HCT116 (cell line): ENCODE measurements at regions not wholly inside any gene's neighbourhood (a gene's known extent, or its start where the extent isn't known, plus 50 kb on each side); places are given as distances from the start of the nearest gene placed in this dataset.

Experiments
- ATAC-seq: fragments of 200-7000 bp; cut with Tn5 transposase; 2 replicates; pipeline ENCODE4 v1.9.1; 2020; ENCODE audit warnings: mild to moderate bottlenecking, moderate library complexity
- BruUV-seq: library from RNA; stranded (reverse); fragments of 400-500 nt; replicated peaks from 2 replicates; lab custom pipeline; 2021; lab: Mats Ljungman, UMichigan
- CTCF ChIA-PET: fragments of 300-600 bp; sonication (Branson Sonifier 250); formaldehyde crosslinking; loops from one replicate; lab custom pipeline; 2021; ENCODE audit warnings: antibody characterized with exemption; lab: Charles Lee
- POLR2A ChIA-PET: fragments of 300-600, 350-600 bp; sonication (Branson Sonifier 250); formaldehyde crosslinking; loops from one replicate; lab custom pipeline; 2021; ENCODE audit warnings: antibody characterized with exemption; lab: Charles Lee
- RAD21 ChIA-PET, 2 experiments: fragments of 300-600 bp; sonication (Branson Sonifier 250); formaldehyde crosslinking; loops; one replicate each; lab custom pipeline; 2023; ENCODE audit warnings: low total read pairs in 2 of 2; ENCODE audit not compliant: uncharacterized antibody in 2 of 2, unreplicated experiment in 2 of 2, low non-redundant PET in 1 of 2; lab: Charles Lee
- DNase-seq: peaks from one replicate; pipeline ENCODE4 v3.0.0-alpha.2; 2010; ENCODE audit warnings: low read depth, low spot score
- H2AFZ ChIP-seq: fragments of 200-600 bp; shearing (Covaris generic), sonication (generic); 2 replicates; pipeline ENCODE4 v1.6.1; 2017; ENCODE audit warnings: low read depth, mixed run types, mixed read lengths, antibody characterized with exemption, low read length; ENCODE audit not compliant: poor library complexity, severe bottlenecking
- H3K27ac ChIP-seq: 2 replicates; pipeline ENCODE4 v1.5.1; 2012; ENCODE audit warnings: low read depth, low read length
- H3K27me3 ChIP-seq: fragments of 200-600 bp; sonication (generic); 2 replicates; pipeline ENCODE4 v1.6.1; 2016; ENCODE audit warnings: mixed run types, low read length, mixed read lengths; ENCODE audit not compliant: insufficient read depth
- H3K36me3 ChIP-seq, 2 experiments: fragments of 200-500 bp in 1 of 2; fragments of 200-600 bp in 1 of 2; sonication (Bioruptor generic) in 1 of 2; sonication (generic) in 1 of 2; 2 replicates each; pipeline versions ENCODE4 v1.5.1 to v1.6.1; 2014 to 2016; ENCODE audit warnings: low read length in 2 of 2, inconsistent platforms in 1 of 2, mixed read lengths in 1 of 2, mixed run types in 1 of 2; ENCODE audit not compliant: insufficient read depth in 2 of 2, control insufficient read depth in 1 of 2
- H3K4me1 ChIP-seq, 2 experiments: fragments of 200-600 bp in 1 of 2; sonication (generic) in 1 of 2; 2 replicates each; pipeline versions ENCODE4 v1.5.1 to v1.6.1; 2012 to 2017; ENCODE audit warnings: low read length in 2 of 2, inconsistent platforms in 1 of 2, mild to moderate bottlenecking in 1 of 2, mixed read lengths in 1 of 2, mixed run types in 1 of 2, moderate library complexity in 1 of 2; ENCODE audit not compliant: insufficient read depth in 2 of 2, control insufficient read depth in 1 of 2
- H3K4me2 ChIP-seq: fragments of 200-600 bp; sonication (generic); 2 replicates; pipeline ENCODE4 v1.6.1; 2017; ENCODE audit warnings: mixed run types, low read length, mixed read lengths
- H3K4me3 ChIP-seq, 2 experiments: fragments of 200-600 bp in 1 of 2; sonication (generic) in 1 of 2; replicated peaks in 1 of 2; 2 replicates each; pipeline ENCODE4 v1.5.1; 2011 to 2016; ENCODE audit warnings: low read length in 2 of 2, control low read depth in 1 of 2, low read depth in 1 of 2, mild to moderate bottlenecking in 1 of 2, mixed read lengths in 1 of 2, mixed run types in 1 of 2
- H3K79me2 ChIP-seq: fragments of 200-600 bp; sonication (generic); 2 replicates; pipeline ENCODE4 v1.6.1; 2017; ENCODE audit warnings: mild to moderate bottlenecking, mixed run types, low read length, moderate library complexity, mixed read lengths; ENCODE audit not compliant: insufficient read depth
- H3K9ac ChIP-seq: fragments of 200-600 bp; sonication (generic); 2 replicates; pipeline ENCODE4 v1.6.1; 2016; ENCODE audit warnings: low read length, mixed read lengths
- H3K9me2 ChIP-seq: fragments of 200-600 bp; sonication (generic), shearing (Covaris generic); 2 replicates; pipeline ENCODE4 v1.6.1; 2017; ENCODE audit warnings: mixed run types, mild to moderate bottlenecking, moderate library complexity; ENCODE audit not compliant: insufficient read depth
- H3K9me3 ChIP-seq, 2 experiments: fragments of 200-500 bp in 1 of 2; fragments of 200-600 bp in 1 of 2; sonication (Bioruptor generic) in 1 of 2; sonication (generic) in 1 of 2; 2 replicates each; pipeline ENCODE4 v1.6.1; 2014 to 2017; ENCODE audit warnings: low read length in 2 of 2, mixed read lengths in 2 of 2, inconsistent platforms in 1 of 2, low read depth in 1 of 2, mild to moderate bottlenecking in 1 of 2, mixed run types in 1 of 2, moderate library complexity in 1 of 2; ENCODE audit not compliant: control insufficient read depth in 1 of 2, insufficient read depth in 1 of 2
- H4K20me1 ChIP-seq: fragments of 200-600 bp; sonication (generic), shearing (Covaris generic); 2 replicates; pipeline ENCODE4 v1.6.1; 2017; ENCODE audit warnings: mixed run types, mild to moderate bottlenecking, moderate library complexity; ENCODE audit not compliant: insufficient read depth
- CBX3 ChIP-seq: IDR thresholded peaks from 2 replicates; pipeline ENCODE4 v1.6.1; 2012; ENCODE audit warnings: low read depth
- CEBPB ChIP-seq: IDR thresholded peaks from 2 replicates; pipeline ENCODE4 v1.6.1; 2012; ENCODE audit warnings: low read depth
- EGR1 ChIP-seq: IDR thresholded peaks from 2 replicates; pipeline ENCODE4 v1.6.1; 2012; ENCODE audit warnings: low read depth
- ELF1 ChIP-seq: IDR thresholded peaks from 2 replicates; pipeline ENCODE4 v1.6.1; 2012; ENCODE audit warnings: low read depth, borderline replicate concordance
- EZH2 ChIP-seq: fragments of 200-600 bp; sonication (generic); IDR thresholded peaks from 2 replicates; pipeline ENCODE4 v1.6.1; 2017; ENCODE audit warnings: antibody characterized with exemption, mixed run types
- EZH2phosphoT487 ChIP-seq: fragments of 200-600 bp; IDR thresholded peaks from 2 replicates; pipeline ENCODE4 v1.6.1; 2018; ENCODE audit warnings: antibody characterized with exemption, borderline replicate concordance
- FOSL1 ChIP-seq: IDR thresholded peaks from 2 replicates; pipeline ENCODE4 v1.6.1; 2012; ENCODE audit warnings: low read depth
- POLR2A ChIP-seq: IDR thresholded peaks from 2 replicates; pipeline ENCODE4 v1.7.0; 2011; ENCODE audit warnings: borderline replicate concordance; ENCODE audit not compliant: insufficient read depth, insufficient read length; ENCODE audit errors: extremely low read depth
- SIN3A ChIP-seq: IDR thresholded peaks from 2 replicates; pipeline ENCODE4 v1.6.1; 2012; ENCODE audit warnings: low read depth
- SRF ChIP-seq: IDR thresholded peaks from 2 replicates; pipeline ENCODE4 v1.6.1; 2012; ENCODE audit warnings: low read depth
- YY1 ChIP-seq: IDR thresholded peaks from 2 replicates; pipeline ENCODE4 v1.6.1; 2011; ENCODE audit warnings: low read length, low read depth, moderate library complexity, mild to moderate bottlenecking; ENCODE audit not compliant: insufficient replicate concordance; ENCODE audit errors: extremely low read depth
- ZNF274 ChIP-seq: fragments of 200-500 bp; sonication (Bioruptor generic); IDR thresholded peaks from 2 replicates; pipeline ENCODE4 v1.6.1; 2014; ENCODE audit warnings: mild to moderate bottlenecking, low read depth, low read length, inconsistent platforms
- intact Hi-C: fragments of 100-400 bp; cut with micrococcal nuclease; formaldehyde crosslinking; loops from 2 replicates; pipeline ENCODE4 v1.10.0; 2022
- TF ChIP-seq, protein P1 (sequence below): IDR thresholded peaks from 2 replicates; pipeline ENCODE4 v1.6.1; 2012
- TF ChIP-seq, protein P2 (sequence below): IDR thresholded peaks from 2 replicates; pipeline ENCODE4 v1.6.1; 2012; ENCODE audit warnings: low read depth
- TF ChIP-seq, protein P3 (sequence below), 3 experiments: fragments of 200-600 bp in 1 of 3; sonication (generic) in 1 of 3; IDR thresholded peaks in 2 of 3; conservative IDR thresholded peaks in 1 of 3; 2 replicates each; pipeline ENCODE4 v1.5.1; 2012 to 2017; ENCODE audit warnings: low read depth in 2 of 3, low read length in 2 of 3, antibody characterized with exemption in 1 of 3, borderline replicate concordance in 1 of 3, control low read depth in 1 of 3, mild to moderate bottlenecking in 1 of 3, mixed read lengths in 1 of 3, mixed run types in 1 of 3, moderate library complexity in 1 of 3; ENCODE audit not compliant: insufficient read depth in 1 of 3
- TF ChIP-seq, protein P4 (sequence below): IDR thresholded peaks from 2 replicates; pipeline ENCODE4 v1.6.1; 2012

DNA sequence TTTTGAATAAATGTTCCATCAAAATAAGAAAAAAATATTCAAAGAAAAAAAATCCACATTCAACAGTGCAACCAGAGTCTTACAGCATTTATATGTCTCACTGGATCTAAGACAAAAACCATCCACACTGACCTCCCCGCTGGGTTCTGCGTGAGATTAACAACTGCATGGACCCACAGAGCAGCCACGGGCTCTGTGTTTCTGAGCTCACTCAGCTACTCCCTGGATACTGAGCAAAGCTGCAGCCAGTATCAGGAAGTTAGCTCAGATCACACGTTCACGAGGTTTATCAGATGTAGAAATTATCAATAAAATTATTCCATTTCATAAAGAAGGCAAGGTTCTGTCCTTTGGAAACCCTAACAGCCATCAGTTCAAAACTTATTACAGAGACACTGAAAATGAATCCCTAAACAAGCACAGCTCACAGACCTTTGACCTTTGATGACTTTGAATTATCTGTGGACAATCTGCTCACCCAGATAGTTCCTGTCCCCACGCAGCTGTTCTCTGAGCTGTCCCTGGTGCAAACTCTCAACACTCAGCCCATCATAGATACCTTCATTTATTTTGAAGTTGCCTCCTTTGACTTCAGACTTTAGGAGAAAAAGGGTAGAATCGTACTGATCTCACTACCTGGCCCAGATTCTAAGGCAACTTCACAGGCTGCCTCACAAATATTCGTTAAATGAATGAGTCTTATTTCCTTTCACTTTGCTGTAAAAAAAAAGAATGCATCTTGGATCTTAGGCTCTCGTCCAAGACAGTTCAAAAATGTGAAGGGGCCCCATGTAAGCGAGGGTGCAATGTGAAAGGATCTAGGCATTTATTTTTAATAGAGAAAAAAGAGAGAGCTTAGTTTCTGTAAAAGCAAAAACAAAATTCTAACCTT, 67.7 kb upstream of the SVIL start:
- ATAC-seq, result no peak
- H3K27me3 ChIP-seq, result no peaks in the 10 kb centered on the region
- no peaks in the 10 kb centered on the region for H3K36me3 ChIP-seq
- intact Hi-C loops, result no loop called here
- no peaks in the 10 kb centered on the region for H3K4me1 ChIP-seq
- no peaks in the 10 kb centered on the region for H3K9me3 ChIP-seq
- H3K79me2 ChIP-seq, result 0 out of 2 replicates have a peak, but pooled peaks cover 3% of the 10 kb centered on the region
- H2AFZ ChIP-seq, result no peak overlapping the region
- no peak for DNase-seq
- H3K9me2 ChIP-seq, result no peaks in the 10 kb centered on the region
- H4K20me1 ChIP-seq, result no peaks in the 10 kb centered on the region
- H3K4me3 ChIP-seq, result no peak overlapping the region
- POLR2A ChIA-PET, result no interaction called here
- H3K27ac ChIP-seq, result no peak overlapping the region
- CTCF ChIA-PET, result no interaction called here
- no peak overlapping the region for H3K9ac ChIP-seq
- RAD21 ChIA-PET, result no interaction called here
- no TSS peak for BruUV-seq
- no peak overlapping the region for H3K4me2 ChIP-seq
- TF ChIP-seq SRF, result no peak
- TF ChIP-seq, protein P1, sequence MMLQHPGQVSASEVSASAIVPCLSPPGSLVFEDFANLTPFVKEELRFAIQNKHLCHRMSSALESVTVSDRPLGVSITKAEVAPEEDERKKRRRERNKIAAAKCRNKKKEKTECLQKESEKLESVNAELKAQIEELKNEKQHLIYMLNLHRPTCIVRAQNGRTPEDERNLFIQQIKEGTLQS, result no peak
- TF ChIP-seq, protein P2, sequence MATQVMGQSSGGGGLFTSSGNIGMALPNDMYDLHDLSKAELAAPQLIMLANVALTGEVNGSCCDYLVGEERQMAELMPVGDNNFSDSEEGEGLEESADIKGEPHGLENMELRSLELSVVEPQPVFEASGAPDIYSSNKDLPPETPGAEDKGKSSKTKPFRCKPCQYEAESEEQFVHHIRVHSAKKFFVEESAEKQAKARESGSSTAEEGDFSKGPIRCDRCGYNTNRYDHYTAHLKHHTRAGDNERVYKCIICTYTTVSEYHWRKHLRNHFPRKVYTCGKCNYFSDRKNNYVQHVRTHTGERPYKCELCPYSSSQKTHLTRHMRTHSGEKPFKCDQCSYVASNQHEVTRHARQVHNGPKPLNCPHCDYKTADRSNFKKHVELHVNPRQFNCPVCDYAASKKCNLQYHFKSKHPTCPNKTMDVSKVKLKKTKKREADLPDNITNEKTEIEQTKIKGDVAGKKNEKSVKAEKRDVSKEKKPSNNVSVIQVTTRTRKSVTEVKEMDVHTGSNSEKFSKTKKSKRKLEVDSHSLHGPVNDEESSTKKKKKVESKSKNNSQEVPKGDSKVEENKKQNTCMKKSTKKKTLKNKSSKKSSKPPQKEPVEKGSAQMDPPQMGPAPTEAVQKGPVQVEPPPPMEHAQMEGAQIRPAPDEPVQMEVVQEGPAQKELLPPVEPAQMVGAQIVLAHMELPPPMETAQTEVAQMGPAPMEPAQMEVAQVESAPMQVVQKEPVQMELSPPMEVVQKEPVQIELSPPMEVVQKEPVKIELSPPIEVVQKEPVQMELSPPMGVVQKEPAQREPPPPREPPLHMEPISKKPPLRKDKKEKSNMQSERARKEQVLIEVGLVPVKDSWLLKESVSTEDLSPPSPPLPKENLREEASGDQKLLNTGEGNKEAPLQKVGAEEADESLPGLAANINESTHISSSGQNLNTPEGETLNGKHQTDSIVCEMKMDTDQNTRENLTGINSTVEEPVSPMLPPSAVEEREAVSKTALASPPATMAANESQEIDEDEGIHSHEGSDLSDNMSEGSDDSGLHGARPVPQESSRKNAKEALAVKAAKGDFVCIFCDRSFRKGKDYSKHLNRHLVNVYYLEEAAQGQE, result no peak
- no peak for TF ChIP-seq CEBPB
- TF ChIP-seq FOSL1, result no peak
- TF ChIP-seq, protein P3, sequence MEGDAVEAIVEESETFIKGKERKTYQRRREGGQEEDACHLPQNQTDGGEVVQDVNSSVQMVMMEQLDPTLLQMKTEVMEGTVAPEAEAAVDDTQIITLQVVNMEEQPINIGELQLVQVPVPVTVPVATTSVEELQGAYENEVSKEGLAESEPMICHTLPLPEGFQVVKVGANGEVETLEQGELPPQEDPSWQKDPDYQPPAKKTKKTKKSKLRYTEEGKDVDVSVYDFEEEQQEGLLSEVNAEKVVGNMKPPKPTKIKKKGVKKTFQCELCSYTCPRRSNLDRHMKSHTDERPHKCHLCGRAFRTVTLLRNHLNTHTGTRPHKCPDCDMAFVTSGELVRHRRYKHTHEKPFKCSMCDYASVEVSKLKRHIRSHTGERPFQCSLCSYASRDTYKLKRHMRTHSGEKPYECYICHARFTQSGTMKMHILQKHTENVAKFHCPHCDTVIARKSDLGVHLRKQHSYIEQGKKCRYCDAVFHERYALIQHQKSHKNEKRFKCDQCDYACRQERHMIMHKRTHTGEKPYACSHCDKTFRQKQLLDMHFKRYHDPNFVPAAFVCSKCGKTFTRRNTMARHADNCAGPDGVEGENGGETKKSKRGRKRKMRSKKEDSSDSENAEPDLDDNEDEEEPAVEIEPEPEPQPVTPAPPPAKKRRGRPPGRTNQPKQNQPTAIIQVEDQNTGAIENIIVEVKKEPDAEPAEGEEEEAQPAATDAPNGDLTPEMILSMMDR (IDR thresholded peaks at IDR 0.05 in 2 of 3, conservative IDR thresholded peaks at IDR 0.05 in 1 of 3; ENCODE audit: borderline replicate concordance in 1 of 3, insufficient read depth in 1 of 3, low read depth in 2 of 3, low read length in 2 of 3), result no peak
- TF ChIP-seq EZH2phosphoT487, result no peak
- no peak for TF ChIP-seq ZNF274
- TF ChIP-seq CBX3, result no peak
- TF ChIP-seq YY1, result no peak
- no peak for TF ChIP-seq ELF1
- TF ChIP-seq, protein P4, sequence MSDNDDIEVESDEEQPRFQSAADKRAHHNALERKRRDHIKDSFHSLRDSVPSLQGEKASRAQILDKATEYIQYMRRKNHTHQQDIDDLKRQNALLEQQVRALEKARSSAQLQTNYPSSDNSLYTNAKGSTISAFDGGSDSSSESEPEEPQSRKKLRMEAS, result no peak
- no peak for TF ChIP-seq EGR1
- no peak for TF ChIP-seq SIN3A
- TF ChIP-seq POLR2A, result no peak
- TF ChIP-seq EZH2, result no peak
